Stimulated activated effector memory CD8-positive, alpha-beta T cell treated with anti-CD3 and anti-CD28 coated beads, Interleukin-12 subunit alpha, Interleukin-12 subunit beta, amount 100 ng/mL, for 72 hours (primary cell): ENCODE measurements at regions not wholly inside any gene's neighbourhood (a gene's known extent, or its start where the extent isn't known, plus 50 kb on each side); places are given as distances from the start of the nearest gene placed in this dataset.
A peak's percentile ranks its signal among the peaks of the same experiment; 100 is the strongest.
"Not testable (repeated sequence)": the region's sequence is repeated elsewhere in the genome, so short reads cannot be mapped to it uniquely, and the experiment has no call there.

ENCODE experiments used
- ATAC-seq: fragments of 150-1000 bp; cut with Tn5 transposase; 2 replicates; pipeline ENCODE4 v1.10.0; 2021
- DNase-seq, 2 donors: peaks; one replicate each; pipeline ENCODE4 v3.0.0; 2021 to 2022; ENCODE audit warnings: low spot score in 2 of 2
- H3K27ac Mint-ChIP-seq: one replicate; pipeline ENCODE4 v1.8.0; 2022; ENCODE audit warnings: mild to moderate bottlenecking, mixed read lengths
- H3K36me3 Mint-ChIP-seq: one replicate; pipeline ENCODE4 v1.8.0; 2022; ENCODE audit warnings: mild to moderate bottlenecking, mixed read lengths
- H3K4me1 Mint-ChIP-seq: one replicate; pipeline ENCODE4 v1.8.0; 2022; ENCODE audit warnings: mixed read lengths
- H3K4me3 Mint-ChIP-seq: one replicate; pipeline ENCODE4 v1.8.0; 2022; ENCODE audit warnings: mild to moderate bottlenecking, mixed read lengths
- H3K9me3 Mint-ChIP-seq: one replicate; pipeline ENCODE4 v1.8.0; 2022; ENCODE audit warnings: mixed read lengths

DNA sequence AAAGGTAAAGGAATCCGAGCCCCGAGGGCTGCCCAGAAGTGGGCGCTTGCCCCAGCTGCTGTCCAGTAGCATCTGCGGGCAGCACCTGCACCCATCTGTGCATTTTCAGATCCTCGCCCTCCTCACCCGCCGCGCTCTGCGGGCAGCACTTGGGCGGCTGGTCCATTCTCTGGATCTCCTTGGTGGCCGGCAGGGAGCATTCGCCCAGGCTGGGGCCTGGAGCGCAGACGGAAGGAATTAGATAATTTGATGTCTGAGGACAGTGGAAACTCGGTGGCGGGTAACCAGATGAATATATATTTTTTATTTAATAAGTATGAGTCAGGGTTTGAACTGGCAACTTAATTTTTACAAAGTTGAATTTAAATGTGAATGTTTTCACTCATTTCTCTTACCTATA, 88.5 kb downstream of the NPIPB11 start:
- DNase-seq = no peak
- H3K4me1 Mint-ChIP-seq = no peaks in the 10 kb centered on the region
- no peak for ATAC-seq
- no peaks in the 10 kb centered on the region for H3K36me3 Mint-ChIP-seq
- H3K27ac Mint-ChIP-seq = no peak overlapping the region
- H3K4me3 Mint-ChIP-seq = no peak overlapping the region
- H3K9me3 Mint-ChIP-seq = no peaks in the 10 kb centered on the region

DNA sequence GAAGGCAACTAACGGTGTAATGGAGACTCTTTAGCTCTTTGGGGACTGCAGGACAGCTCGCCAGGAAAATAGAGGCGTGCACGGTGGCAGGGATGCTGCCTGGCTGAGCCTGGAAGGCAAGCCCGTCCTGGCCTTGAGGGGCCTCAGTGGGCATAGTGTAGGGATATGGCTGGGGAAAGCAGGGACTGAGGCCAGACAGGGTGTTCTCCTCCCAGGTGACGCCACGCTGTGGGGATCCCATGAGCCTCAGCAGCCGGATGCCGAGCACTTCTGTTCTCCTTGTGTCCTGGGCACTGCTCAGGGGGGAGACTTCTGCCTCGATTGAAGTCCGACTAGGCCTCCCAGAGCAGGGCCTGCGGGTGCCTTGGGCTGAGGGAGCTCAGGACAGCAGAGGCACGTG, 89.2 kb downstream of the NPIPB11 start:
- no peaks in the 10 kb centered on the region for H3K9me3 Mint-ChIP-seq
- no peak for DNase-seq
- no peak overlapping the region for H3K4me3 Mint-ChIP-seq
- no peaks in the 10 kb centered on the region for H3K4me1 Mint-ChIP-seq
- peak overlapping the region; percentile 69 for H3K27ac Mint-ChIP-seq
- ATAC-seq = no peak
- H3K36me3 Mint-ChIP-seq = no peaks in the 10 kb centered on the region

DNA sequence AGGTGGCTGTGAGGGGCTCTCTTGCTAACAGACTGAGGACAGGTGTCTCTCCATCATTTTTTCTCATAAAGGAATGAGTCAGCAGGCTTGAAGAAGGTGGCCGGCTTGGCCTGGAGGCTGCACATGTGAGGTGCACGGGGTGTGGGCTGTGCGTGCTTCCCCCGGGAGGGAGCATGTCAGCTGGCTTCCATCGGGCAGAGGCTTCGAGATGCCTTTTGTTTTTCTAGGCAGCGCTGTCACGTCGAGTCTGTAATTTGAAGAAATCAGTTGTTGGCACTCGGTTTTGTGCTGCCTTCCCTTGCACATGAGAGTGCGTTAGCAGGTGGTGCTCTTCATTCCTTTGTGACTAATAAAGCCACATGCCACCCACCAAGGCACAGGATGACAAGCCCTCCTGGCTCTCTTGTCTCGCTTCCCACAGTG, 89.7 kb downstream of the NPIPB11 start:
- Mint-ChIP-seq H3K27ac (peak overlapping the region; percentile 69), H3K4me1 (no peaks in the 10 kb centered on the region), H3K36me3 (no peaks in the 10 kb centered on the region), H3K4me3 (no peak overlapping the region), H3K9me3 (no peaks in the 10 kb centered on the region)
- peak; percentile 56 for ATAC-seq
- no peak for DNase-seq

DNA sequence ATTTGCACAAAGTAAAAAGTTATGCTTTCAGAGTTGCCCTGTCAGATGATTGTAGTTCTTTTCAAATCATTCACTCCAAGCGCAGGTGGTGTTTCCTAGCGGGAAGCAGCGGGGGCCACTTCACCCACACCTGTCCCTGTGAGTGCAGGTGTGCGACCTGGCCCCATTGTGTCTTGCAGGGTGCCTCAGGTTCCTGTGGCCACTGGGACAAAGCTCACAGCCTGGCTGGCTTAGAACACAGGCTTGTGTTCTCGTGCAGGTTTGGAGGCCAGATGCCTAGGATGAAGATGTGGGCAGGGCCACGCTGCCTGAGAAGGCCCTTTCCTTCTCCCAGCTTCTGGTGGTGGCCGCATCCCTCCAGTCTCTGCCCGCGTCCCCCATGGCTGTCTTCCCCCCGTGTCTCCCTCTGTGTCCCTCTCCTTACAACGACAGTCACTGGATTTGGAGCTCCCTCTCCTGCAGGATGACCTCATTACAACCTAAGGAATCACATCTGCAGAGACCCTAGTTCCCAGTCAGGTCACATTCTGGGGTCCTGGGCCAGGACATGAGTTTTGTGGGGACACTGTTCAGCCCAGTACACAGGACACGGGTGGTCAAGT, 90.5 kb downstream of the NPIPB11 start:
- H3K4me1 Mint-ChIP-seq = no peaks in the 10 kb centered on the region

DNA sequence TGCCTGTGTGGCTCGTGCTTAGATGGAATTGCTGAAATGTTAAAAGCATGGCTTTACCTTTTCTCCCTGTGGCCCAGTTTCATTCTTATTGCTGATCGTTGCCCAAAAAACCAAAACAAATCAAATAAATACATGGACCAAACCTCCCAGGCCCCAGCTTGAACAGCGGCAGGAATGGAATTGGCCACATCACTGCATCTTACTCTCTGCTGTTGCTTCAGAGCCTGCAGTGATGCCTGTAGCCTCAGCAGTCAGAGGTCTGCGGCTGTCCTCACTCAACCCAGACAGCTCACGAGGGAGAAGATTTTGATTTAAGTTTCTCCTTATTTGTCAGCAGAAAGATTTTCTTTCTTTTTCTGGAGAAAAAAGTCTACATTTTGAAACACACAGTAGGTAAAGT, 91.5 kb downstream of the NPIPB11 start:
- no peaks in the 10 kb centered on the region for H3K9me3 Mint-ChIP-seq
- no peak overlapping the region for H3K4me3 Mint-ChIP-seq
- DNase-seq (no peak), ATAC-seq (no peak)
- no peaks in the 10 kb centered on the region for H3K36me3 Mint-ChIP-seq
- H3K27ac Mint-ChIP-seq = no peak overlapping the region
- no peaks in the 10 kb centered on the region for H3K4me1 Mint-ChIP-seq

More for the DNA sequence above, 90.5 kb downstream of the NPIPB11 start:
- DNase-seq = no peak
- no peak for ATAC-seq
- H3K36me3 Mint-ChIP-seq = no peaks in the 10 kb centered on the region
- no peak overlapping the region for H3K4me3 Mint-ChIP-seq
- H3K27ac Mint-ChIP-seq = no peak overlapping the region
- no peaks in the 10 kb centered on the region for H3K9me3 Mint-ChIP-seq

DNA sequence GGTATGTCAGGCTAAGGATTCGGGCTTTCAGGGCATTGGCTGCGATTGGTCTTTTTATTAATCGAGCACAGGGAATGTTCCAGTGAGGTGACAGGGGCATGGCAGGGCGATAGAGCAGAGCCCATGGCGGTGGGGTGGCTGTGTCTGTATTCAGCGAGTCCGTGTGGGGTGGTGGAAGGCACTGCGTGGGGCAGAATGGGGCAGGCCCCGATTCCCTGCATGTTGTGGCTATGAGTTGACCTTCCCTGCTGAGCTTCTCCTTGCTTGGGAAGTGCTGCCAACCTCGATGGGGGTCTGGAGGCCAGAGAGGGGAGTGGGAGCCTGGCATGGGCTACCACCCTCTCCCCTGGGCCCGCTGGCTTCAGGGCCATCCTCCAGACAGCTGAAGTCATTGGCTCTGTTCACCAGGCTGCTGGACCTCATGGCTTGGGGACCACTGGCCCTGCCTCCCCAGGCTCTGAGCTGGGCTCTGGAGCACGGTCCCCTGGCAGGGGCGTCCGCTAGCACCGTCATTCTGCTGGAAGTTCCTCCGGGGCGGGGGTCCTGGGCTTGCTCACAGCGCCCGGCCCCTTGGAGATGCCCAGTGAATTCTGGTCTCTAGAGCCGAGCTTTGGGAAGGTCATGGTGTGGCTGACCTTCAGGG, 92.1 kb downstream of the NPIPB11 start:
- DNase-seq = no peak
- Mint-ChIP-seq H3K4me1 (peaks cover under 1% of the 10 kb centered on the region), H3K27ac (no peak overlapping the region), H3K36me3 (no peaks in the 10 kb centered on the region), H3K9me3 (no peaks in the 10 kb centered on the region), H3K4me3 (no peak overlapping the region)
- no peak for ATAC-seq

DNA sequence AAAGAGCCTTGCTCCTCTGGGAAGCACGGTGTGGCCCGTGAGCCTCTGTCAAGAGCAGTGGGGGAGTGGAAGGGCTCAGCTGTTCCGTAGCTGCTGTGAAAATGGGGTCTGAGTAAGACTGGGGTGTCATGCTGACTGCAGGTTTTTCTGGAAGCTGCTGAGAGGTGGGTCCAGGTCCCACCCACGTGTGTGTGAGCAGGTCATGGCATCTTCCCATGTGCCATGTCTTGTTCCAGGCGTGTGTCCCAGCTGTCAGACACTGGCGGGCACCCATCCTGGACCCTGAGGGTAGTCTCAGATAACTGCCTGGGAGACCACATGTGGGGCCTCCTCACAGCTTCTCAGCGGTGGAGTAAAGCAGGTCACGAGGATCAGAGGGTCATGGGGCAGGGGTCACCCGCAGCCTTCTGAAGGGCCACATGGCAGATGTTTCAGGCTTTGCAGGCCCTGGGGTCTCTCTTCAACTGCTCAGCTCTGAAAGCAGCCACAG, 92.9 kb downstream of the NPIPB11 start:
- no peak overlapping the region for H3K27ac Mint-ChIP-seq
- peaks cover 7% of the 10 kb centered on the region for H3K4me1 Mint-ChIP-seq
- no peak for ATAC-seq

DNA sequence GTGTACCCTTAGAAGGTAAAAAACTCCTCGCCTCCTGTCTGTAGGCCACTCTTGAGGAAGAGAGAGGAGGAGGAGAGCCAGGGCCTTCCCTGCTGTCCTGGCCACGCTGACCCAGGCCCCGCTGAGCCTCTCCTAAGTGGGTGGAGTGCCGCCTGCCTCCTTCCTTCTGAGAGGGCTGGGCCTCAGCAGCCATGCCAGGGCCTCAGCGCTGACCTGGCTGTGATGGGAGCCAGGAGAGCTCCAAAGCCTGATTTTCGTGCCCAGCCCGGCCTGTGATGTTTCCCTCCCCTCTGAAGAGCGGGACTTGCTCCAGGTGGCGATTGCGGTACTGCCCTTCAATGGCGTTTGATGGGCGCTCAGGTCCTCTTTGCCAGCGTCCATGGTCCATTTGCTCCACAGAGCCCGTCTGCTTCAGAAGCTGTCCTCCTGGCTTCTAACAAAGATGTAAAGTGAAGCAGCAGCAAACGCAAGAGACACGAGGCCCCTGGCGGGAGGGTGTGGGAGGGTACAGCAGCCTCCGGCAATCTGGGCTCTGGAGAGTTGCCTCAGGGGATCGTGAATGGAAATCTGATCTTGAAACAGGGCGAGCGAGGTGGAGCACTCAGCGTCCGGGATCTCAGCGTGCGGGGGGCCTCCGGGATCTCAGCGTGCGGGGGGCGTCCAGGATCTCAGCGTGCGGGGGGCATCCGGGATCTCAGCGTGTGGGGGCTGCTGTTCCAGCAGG, 93.5 kb downstream of the NPIPB11 start:
- H3K9me3 Mint-ChIP-seq = no peaks in the 10 kb centered on the region
- H3K27ac Mint-ChIP-seq = no peak overlapping the region
- no peak overlapping the region for H3K4me3 Mint-ChIP-seq
- no peak for ATAC-seq
- H3K4me1 Mint-ChIP-seq = peaks cover 7% of the 10 kb centered on the region
- no peak for DNase-seq
- peaks cover under 1% of the 10 kb centered on the region for H3K36me3 Mint-ChIP-seq

More for the DNA sequence above, 92.9 kb downstream of the NPIPB11 start:
- DNase-seq = no peak
- no peak overlapping the region for H3K4me3 Mint-ChIP-seq
- H3K36me3 Mint-ChIP-seq = no peaks in the 10 kb centered on the region
- no peaks in the 10 kb centered on the region for H3K9me3 Mint-ChIP-seq

DNA sequence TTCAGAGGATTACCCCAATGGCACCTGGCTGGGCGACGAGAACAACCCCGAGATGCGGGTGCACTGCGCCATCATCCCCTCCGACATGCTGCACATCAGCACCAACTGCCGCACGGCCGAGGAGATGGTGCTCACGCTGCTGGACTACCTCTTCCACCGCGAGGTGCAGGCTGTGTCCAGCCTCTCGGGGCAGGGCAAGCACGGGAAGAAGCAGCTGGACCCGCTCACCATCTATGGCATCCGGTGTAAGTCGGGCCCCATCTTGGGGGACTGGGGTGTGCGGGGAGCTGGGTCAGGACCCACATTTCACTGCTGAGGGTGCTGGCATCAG, 94.2 kb downstream of the NPIPB11 start:
- not testable (repeated sequence) for DNase-seq, H3K4me3 Mint-ChIP-seq, H3K27ac Mint-ChIP-seq, H3K36me3 Mint-ChIP-seq, ATAC-seq, H3K9me3 Mint-ChIP-seq
- H3K4me1 Mint-ChIP-seq = peaks cover 10% of the 10 kb centered on the region

DNA sequence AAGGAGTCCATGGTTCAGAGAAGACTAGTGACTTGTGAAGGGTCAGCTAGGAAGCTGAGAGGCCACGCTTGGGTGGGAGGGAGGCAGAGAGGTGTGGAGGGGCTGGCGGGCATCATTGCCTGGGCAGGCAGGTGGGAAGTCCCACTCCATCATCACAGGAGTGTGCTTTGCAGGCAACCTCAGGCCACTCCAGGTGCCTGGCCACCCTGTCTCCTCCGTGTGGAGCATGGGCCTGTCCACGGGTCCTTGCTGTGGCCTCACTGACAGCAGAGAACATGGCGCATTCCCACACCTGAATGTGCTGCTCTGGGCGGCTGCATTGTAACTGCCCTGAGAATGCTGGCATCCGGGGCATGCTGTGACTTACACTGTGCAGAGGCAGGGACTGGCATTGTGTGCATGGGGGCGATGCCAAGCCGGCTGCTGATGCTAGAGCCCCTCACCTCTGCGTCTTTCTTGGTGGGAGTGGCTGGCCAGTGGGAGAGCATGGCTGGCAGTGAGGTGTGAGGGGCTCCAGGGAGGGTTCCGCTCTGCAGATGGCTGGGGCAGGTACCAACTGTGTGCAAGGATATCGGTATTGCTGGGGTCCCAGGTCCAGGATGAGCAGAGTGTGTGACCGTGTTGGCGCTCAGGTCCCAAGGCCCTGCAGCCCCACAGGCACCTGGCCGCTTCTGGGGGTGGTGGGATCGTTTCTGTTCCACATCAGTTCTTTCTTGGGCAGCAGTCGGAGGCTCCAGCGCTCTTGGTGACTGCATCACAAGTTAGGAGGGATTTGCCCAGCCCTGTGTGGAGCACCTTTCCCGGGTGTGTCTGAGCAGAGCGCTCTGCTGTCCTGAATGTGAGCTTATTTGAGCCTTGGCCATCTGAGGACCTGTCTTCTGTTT, 94.8 kb downstream of the NPIPB11 start:
- H3K4me1 Mint-ChIP-seq = peaks cover 12% of the 10 kb centered on the region
- no peaks in the 10 kb centered on the region for H3K9me3 Mint-ChIP-seq
- no peak overlapping the region for H3K27ac Mint-ChIP-seq
- H3K4me3 Mint-ChIP-seq = no peak overlapping the region
- ATAC-seq = no peak
- peaks cover 8% of the 10 kb centered on the region for H3K36me3 Mint-ChIP-seq
- DNase-seq = no peak

DNA sequence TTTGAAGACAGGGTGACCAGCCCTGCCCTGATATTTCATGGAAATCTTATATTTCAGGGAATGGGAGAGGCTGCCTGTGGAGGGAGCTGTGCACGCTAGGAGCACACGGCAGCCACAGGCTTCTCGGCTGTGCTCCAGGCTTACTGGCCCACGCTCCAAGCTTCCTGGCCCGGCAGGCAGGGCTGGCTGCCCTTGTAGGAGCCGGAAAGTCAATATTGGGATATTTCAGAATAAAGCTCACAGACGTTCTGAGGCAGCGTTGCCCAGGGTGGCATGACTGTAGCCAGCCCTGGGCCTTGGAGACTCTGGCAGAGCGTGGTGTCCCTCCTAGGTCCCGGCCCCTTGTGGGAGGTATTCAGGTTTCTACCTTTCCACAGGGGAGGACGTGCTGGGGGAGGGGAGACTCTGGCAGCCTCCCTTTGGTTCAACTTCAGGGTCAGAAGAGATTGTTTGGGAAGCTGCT, 95.6 kb downstream of the NPIPB11 start:
- ATAC-seq (no peak), DNase-seq (no peak)
- Mint-ChIP-seq H3K4me3 (no peak overlapping the region), H3K4me1 (peaks cover 12% of the 10 kb centered on the region), H3K9me3 (no peaks in the 10 kb centered on the region), H3K36me3 (peaks cover 8% of the 10 kb centered on the region), H3K27ac (no peak overlapping the region)

DNA sequence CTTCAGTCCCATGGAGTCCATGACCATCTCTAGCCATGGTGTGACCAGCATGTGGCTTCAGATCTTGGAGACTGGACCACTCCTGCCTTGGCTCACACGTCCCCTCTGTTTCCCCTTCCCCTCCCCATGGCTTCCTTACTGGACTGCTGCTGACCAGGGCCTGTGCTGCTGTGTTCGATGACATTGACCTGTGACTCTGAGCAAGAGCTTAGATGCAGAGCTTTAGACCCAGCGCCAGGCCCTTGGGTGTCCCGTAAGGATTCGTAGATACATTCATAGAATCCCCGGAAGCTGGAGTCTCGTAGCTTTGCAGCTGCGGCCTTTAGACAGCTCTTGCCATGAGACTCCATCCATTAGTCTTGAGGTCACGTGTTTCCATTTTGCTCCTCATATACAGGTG, 96.3 kb downstream of the NPIPB11 start:
- DNase-seq, H3K27ac Mint-ChIP-seq, ATAC-seq, H3K9me3 Mint-ChIP-seq, H3K4me3 Mint-ChIP-seq, H3K36me3 Mint-ChIP-seq: not testable (repeated sequence)
- H3K4me1 Mint-ChIP-seq = peaks cover 12% of the 10 kb centered on the region

DNA sequence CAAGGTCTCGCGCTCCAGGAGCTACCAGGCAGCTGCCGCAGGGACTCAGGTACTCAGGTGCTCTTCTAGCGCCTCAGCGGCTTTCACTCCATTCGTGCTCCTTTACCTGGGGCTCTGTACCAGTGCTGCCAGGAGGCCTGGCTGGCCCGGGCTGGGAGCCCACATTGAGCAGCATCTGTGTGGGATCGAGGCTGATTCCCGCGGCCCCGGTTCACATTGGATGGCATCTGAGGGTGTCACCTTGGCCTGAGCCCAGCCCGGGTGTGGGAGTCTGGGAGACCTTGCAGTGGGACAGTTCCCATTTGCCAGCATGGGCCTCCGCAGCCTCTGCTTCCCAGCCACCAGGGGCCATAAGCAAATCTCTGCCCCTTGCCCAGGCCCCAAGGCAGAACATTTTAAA, 96.9 kb downstream of the NPIPB11 start:
- Mint-ChIP-seq H3K27ac (peak overlapping the region; percentile 45), H3K4me1 (peaks cover 12% of the 10 kb centered on the region)
- H3K9me3 Mint-ChIP-seq, DNase-seq, H3K36me3 Mint-ChIP-seq, H3K4me3 Mint-ChIP-seq, ATAC-seq: not testable (repeated sequence)

DNA sequence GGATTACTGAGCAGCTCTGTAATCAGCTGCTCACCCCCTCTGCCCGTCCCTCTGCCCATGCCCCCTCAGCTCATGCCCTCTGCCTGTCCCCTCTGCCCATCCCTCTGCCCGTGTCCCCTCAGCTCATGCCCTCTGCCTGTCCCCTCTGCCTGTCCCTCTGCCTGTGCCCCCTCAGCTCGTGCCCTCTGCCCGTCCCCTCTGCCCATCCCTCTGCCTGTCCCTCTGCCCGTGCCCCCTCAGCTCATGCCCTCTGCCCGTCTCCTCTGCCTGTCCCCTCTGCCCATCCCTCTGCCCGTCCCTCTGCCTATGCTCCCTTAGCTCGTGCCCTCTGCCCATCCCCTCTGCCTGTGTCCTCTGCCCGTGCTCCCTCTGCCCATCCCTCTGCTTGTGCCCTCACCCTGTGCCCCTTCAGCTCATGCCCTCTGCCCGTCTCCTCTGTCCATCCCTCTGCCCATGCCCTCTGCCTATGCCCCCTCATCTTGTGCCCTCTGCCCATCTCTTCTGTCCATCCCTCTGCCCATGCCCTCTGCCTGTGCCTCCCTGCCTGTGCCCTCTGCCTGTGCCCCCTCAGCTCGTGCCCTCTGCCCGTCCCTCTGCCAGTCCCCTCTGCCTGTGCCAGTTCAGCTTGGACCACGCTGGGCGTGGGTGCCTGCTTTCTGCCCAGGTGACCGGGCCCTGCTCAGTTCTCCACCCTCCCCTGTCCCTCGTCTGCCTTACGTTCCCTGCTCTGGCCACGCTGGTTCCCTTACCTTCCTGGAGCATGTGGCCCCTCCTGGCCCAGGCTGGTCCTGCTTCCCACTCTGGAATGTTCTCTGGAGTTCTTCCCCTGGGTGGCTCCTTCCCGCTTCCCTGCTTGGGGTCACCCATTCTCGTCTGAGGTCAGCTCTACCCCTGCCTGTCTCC, 97.6 kb downstream of the NPIPB11 start:
- Mint-ChIP-seq H3K36me3 (peaks cover 8% of the 10 kb centered on the region), H3K4me3 (no peak overlapping the region), H3K27ac (peak overlapping the region; percentile 45), H3K9me3 (no peaks in the 10 kb centered on the region), H3K4me1 (peaks cover 12% of the 10 kb centered on the region)
- ATAC-seq (no peak), DNase-seq (no peak)
